Thyroid gland (tissue), 4 donors: ENCODE measurements at regions not wholly inside any gene's neighbourhood (a gene's known extent, or its start where the extent isn't known, plus 50 kb on each side); places are given as distances from the start of the nearest gene placed in this dataset.

ENCODE experiments used
- DNase-seq, 2 donors: peaks; one replicate each; pipeline ENCODE4 v3.0.0-alpha.2; 2019
- H3K27ac ChIP-seq, 3 donors: fragments of 200-600 bp; sonication (generic); 1 replicate in 2 of 3; 2 replicates in 1 of 3; pipeline ENCODE4 v1.5.1; 2016 to 2019; ENCODE audit warnings: mild to moderate bottlenecking in 1 of 3, moderate library complexity in 1 of 3
- H3K27me3 ChIP-seq: fragments of 200-600 bp; sonication (generic); one replicate; pipeline ENCODE4 v1.5.1; 2019
- H3K36me3 ChIP-seq, 2 donors: fragments of 200-600 bp; sonication (generic); one replicate each; pipeline ENCODE4 v1.5.1; 2016 to 2019
- H3K4me1 ChIP-seq, 2 donors: fragments of 200-600 bp; sonication (generic); one replicate each; pipeline ENCODE4 v1.5.1; 2017 to 2019
- H3K4me3 ChIP-seq, 3 donors: fragments of 200-600 bp; sonication (generic); replicated peaks in 1 of 3; 1 replicate in 2 of 3; 2 replicates in 1 of 3; pipeline ENCODE4 v1.5.1; 2016; ENCODE audit warnings: mild to moderate bottlenecking in 1 of 3
- H3K9me3 ChIP-seq: fragments of 200-600 bp; sonication (generic); one replicate; pipeline ENCODE4 v1.5.1; 2017
- CTCF ChIP-seq, 6 experiments: fragments of 200-600 bp in 3 of 6; fragments of 450-650 bp in 3 of 6; sonication (generic) in 3 of 6; IDR thresholded peaks; one replicate each; pipeline ENCODE4 v1.5.1; 2016 to 2019; ENCODE audit warnings: antibody characterized with exemption in 6 of 6, mild to moderate bottlenecking in 2 of 6, inconsistent platforms in 1 of 6, moderate library complexity in 1 of 6
- POLR2A ChIP-seq, 2 donors: fragments of 450-650 bp; IDR thresholded peaks; one replicate each; pipeline ENCODE4 v1.6.1; 2017; ENCODE audit warnings: antibody characterized with exemption in 2 of 2, mild to moderate bottlenecking in 2 of 2, moderate library complexity in 1 of 2
- WGBS, 2 donors: methylation state at CpG; one replicate each; pipeline ENCODE4 v1.1.5; 2017; 5-methylcytosine and 5-hydroxymethylcytosine counted together
- intact Hi-C: fragments of 100-400 bp; cut with DNase I; formaldehyde crosslinking; loops from one replicate; pipeline ENCODE4 v1.15.1; 2023

GRCh38 chr7:9955138-9955537 is 1018.5 kb upstream of the PHF14 start:
- no peak for DNase-seq
- Histone ChIP-seq H3K4me1 (no peaks in the 10 kb centered on the region), H3K9me3 (no peaks in the 10 kb centered on the region), H3K4me3 (no peak overlapping the region), H3K27me3 (no peaks in the 10 kb centered on the region), H3K27ac (no peak overlapping the region), H3K36me3 (no peaks in the 10 kb centered on the region)
- WGBS, 2 donors = 84 to 91% methylated on average over 2 of the region's 2 CpGs
- no peak for TF ChIP-seq POLR2A (IDR thresholded peaks at IDR 0.05)
- TF ChIP-seq CTCF (IDR thresholded peaks at IDR 0.05) = no peak
- intact Hi-C loops = no loop called here

- Histone ChIP-seq H3K27me3 (no peaks in the 10 kb centered on the region), H3K4me1 (no peaks in the 10 kb centered on the region), H3K4me3 (no peak overlapping the region), H3K9me3 (no peaks in the 10 kb centered on the region), H3K36me3 (no peaks in the 10 kb centered on the region), H3K27ac (no peak overlapping the region)
- no peak for DNase-seq
- intact Hi-C loops = no loop called here
- 69 to 76% methylated on average over 5 of the region's 5 CpGs for WGBS, 2 donors
- TF ChIP-seq POLR2A (IDR thresholded peaks at IDR 0.05) = no peak
- TF ChIP-seq CTCF (IDR thresholded peaks at IDR 0.05) = no peak
Observed at GRCh38 chr7:9958486-9958885, 1015.2 kb upstream of the PHF14 start.

- no peak for DNase-seq
- H3K27ac ChIP-seq = no peak overlapping the region
- intact Hi-C loops = no loop called here
- H3K4me1 ChIP-seq = no peaks in the 10 kb centered on the region
- 46 to 47% methylated on average over 3 of the region's 3 CpGs for WGBS, 2 donors
- no peaks in the 10 kb centered on the region for H3K36me3 ChIP-seq
- no peak for TF ChIP-seq POLR2A (IDR thresholded peaks at IDR 0.05)
- TF ChIP-seq CTCF (IDR thresholded peaks at IDR 0.05) = no peak
- H3K27me3 ChIP-seq = no peaks in the 10 kb centered on the region
- no peak overlapping the region for H3K4me3 ChIP-seq
- no peaks in the 10 kb centered on the region for H3K9me3 ChIP-seq
Observed at GRCh38 chr7:9960460-9960859, 1013.2 kb upstream of the PHF14 start.

GRCh38 chr7:9961161-9961922 is 1012.3 kb upstream of the PHF14 start:
- intact Hi-C loops = no loop called here
- TF ChIP-seq POLR2A (IDR thresholded peaks at IDR 0.05) = no peak
- no peak for TF ChIP-seq CTCF (IDR thresholded peaks at IDR 0.05)
- no peak overlapping the region for H3K27ac ChIP-seq
- DNase-seq = no peak
- no peaks in the 10 kb centered on the region for H3K36me3 ChIP-seq
- no peaks in the 10 kb centered on the region for H3K27me3 ChIP-seq
- H3K4me3 ChIP-seq = no peak overlapping the region
- WGBS, 2 donors = 88 to 89% methylated on average over 5 of the region's 5 CpGs
- H3K4me1 ChIP-seq = no peaks in the 10 kb centered on the region
- H3K9me3 ChIP-seq = no peaks in the 10 kb centered on the region

- DNase-seq = no peak
- 62 to 67% methylated on average over 4 of the region's 4 CpGs for WGBS, 2 donors
- intact Hi-C loops = no loop called here
- Histone ChIP-seq H3K27ac (no peak overlapping the region), H3K9me3 (no peaks in the 10 kb centered on the region), H3K36me3 (no peaks in the 10 kb centered on the region), H3K4me1 (no peaks in the 10 kb centered on the region), H3K27me3 (no peaks in the 10 kb centered on the region), H3K4me3 (no peak overlapping the region)
- TF ChIP-seq CTCF (IDR thresholded peaks at IDR 0.05) = no peak
- no peak for TF ChIP-seq POLR2A (IDR thresholded peaks at IDR 0.05)
Observed at GRCh38 chr7:9962742-9963141, 1010.9 kb upstream of the PHF14 start.
